ENCODE measurements at regions not wholly inside any gene's neighbourhood (a gene's known extent, or its start where the extent isn't known, plus 50 kb on each side); places are given as distances from the start of the nearest gene placed in this dataset.
A peak's percentile ranks its signal among the peaks of the same experiment; 100 is the strongest.
"Not testable (repeated sequence)": the region's sequence is repeated elsewhere in the genome, so short reads cannot be mapped to it uniquely, and the experiment has no call there.

DNA sequence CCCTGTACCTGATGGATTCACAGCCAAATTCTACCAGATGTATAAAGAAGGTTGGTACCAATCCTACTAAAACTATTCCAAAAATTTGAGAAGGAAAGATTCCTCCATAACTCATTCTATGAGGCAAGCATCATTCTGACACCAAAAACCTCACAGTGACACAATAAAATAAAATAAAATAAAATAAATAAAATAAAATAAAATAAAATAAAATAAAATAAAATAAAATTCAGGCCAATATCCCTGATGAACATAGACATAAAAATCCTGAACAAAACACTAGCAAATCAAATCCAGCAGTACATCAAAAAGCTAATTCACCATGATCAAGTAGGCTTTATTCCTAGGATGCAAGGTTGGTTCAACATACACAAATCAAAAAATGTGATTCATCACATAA lies 108.1 kb downstream of the PROX1 start:
- not testable (repeated sequence) for DNase-seq (ENCODE audit: extremely low spot score); H3K36me3 ChIP-seq (ENCODE audit: insufficient read depth); H3K27ac ChIP-seq (ENCODE audit: low read depth); H3K4me1 ChIP-seq (ENCODE audit: insufficient read depth); H3K4me3 ChIP-seq (ENCODE audit: low read depth, low read length)

DNA sequence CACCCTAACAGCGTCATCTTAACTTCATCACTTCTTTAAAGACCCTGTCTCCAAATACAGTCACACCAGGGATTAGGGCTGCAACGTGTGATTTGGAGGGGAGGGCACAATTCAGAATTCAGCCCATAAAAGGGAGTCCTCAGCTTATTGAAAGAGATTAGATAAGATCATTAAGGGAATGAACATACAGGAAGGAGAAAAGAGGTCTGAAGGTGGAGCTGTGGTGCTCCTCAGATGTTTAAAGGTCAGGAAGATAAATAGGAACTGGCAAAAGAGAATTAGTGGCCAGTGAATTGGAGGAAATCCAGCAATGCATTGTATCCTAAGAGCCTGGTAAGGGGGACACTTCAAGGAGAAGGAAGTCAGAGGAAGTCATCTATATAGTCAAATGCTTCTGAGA lies 113.5 kb downstream of the PROX1 start:
- H3K27ac ChIP-seq (ENCODE audit: low read depth): no peak overlapping the region
- H3K4me3 ChIP-seq (ENCODE audit: low read depth, low read length): no peak overlapping the region
- 34% methylated on average over 2 of the region's 2 CpGs for WGBS
- no peaks in the 10 kb centered on the region for H3K4me1 ChIP-seq (ENCODE audit: insufficient read depth)
- DNase-seq (ENCODE audit: extremely low spot score): no peak
- H3K36me3 ChIP-seq (ENCODE audit: insufficient read depth): no peaks in the 10 kb centered on the region

DNA sequence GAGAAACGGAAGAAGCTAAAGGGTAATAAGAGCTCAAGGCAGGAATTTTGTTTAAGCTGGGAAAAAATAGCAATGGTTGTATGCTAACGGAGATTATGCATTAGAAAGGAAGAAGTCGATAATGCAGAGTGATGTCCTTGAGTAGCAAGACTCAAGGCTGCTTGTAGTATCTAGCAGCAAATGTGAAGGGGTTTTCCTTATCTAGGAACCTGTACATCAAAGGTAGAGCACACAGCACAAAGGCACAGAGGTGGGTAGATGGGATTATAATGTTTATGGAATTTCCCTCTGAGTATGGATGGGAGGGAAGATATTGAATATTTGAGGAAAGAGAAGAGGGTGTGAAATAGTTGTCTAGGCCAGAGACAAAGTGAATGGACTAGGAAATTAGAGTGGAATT lies 114.1 kb downstream of the PROX1 start:
- Histone ChIP-seq H3K27ac (ENCODE audit: low read depth) (no peak overlapping the region), H3K4me3 (ENCODE audit: low read depth, low read length) (no peak overlapping the region), H3K4me1 (ENCODE audit: insufficient read depth) (no peaks in the 10 kb centered on the region), H3K36me3 (ENCODE audit: insufficient read depth) (no peaks in the 10 kb centered on the region)
- 88% methylated on average over 3 of the region's 3 CpGs for WGBS
- no peak for DNase-seq (ENCODE audit: extremely low spot score)

DNA sequence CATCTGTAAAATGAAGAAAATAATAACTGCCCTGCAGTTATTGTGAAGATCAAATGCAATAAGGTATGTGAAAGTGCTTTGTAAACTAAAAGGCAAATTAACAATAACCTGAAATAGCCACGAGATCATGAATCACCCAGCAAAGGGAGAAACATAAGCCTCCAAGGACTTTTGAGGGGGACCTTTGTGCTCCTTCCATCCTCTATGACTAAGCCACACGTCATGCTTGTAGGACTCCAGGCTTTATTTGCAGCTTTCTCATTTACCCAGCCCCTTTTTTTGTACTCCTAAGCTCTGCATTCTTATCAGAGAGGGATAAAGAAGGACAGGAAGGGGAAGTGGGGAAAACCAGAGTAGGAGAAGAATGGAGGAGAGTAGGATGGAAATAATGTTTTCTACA lies 115.1 kb downstream of the PROX1 start:
- Histone ChIP-seq H3K4me3 (ENCODE audit: low read depth, low read length) (no peak overlapping the region), H3K36me3 (ENCODE audit: insufficient read depth) (no peaks in the 10 kb centered on the region), H3K27ac (ENCODE audit: low read depth) (no peak overlapping the region), H3K4me1 (ENCODE audit: insufficient read depth) (no peaks in the 10 kb centered on the region)
- WGBS: 53% methylated on average over 2 of the region's 2 CpGs
- no peak for DNase-seq (ENCODE audit: extremely low spot score)

DNA sequence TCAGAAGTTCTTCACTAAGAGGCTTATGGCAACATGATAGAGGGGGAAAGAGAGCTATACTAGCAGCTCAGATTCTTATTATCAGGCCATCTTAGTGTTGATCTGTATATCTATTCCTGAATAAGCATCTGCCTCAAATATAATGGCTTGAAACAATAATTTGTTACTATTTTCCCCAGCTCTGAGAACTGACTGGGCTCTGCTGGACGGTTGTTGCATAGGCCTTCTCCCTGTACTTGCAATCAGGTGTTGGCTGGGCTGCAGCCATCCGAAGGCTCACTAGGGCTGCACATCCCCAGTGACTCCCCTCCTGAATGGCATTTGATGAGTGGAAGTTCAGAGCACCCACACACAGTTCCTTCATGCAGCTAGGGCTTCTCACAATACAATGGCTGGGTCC lies 116.0 kb downstream of the PROX1 start:
- no peak overlapping the region for H3K27ac ChIP-seq (ENCODE audit: low read depth)
- no peak overlapping the region for H3K4me3 ChIP-seq (ENCODE audit: low read depth, low read length)
- DNase-seq (ENCODE audit: extremely low spot score): no peak
- H3K36me3 ChIP-seq (ENCODE audit: insufficient read depth): no peaks in the 10 kb centered on the region
- H3K4me1 ChIP-seq (ENCODE audit: insufficient read depth): no peaks in the 10 kb centered on the region
- 86% methylated on average over 2 of the region's 2 CpGs for WGBS

DNA sequence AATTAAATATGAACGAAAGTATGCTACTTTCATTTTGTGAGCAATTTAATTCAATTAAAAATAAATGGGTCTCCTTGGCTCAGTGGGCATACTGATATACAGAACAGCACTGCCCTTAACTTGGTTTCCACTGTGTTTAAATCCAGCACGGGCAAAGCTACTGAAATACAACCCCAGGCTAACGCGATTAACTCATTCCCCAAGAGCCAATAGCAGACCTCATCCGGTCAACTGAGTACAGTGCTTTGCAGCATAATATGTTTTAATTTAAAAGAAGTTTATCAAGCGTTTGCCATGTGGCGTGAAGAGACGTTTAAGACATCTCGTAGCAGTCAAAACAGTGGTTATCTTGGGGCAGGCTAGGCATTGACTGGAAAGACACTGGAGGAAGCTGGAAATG lies 118.6 kb downstream of the PROX1 start:
- no peak overlapping the region for H3K4me3 ChIP-seq (ENCODE audit: low read depth, low read length)
- WGBS: 74% methylated on average over 9 of the region's 9 CpGs
- no peak overlapping the region for H3K27ac ChIP-seq (ENCODE audit: low read depth)
- H3K4me1 ChIP-seq (ENCODE audit: insufficient read depth): no peaks in the 10 kb centered on the region
- no peaks in the 10 kb centered on the region for H3K36me3 ChIP-seq (ENCODE audit: insufficient read depth)
- no peak for DNase-seq (ENCODE audit: extremely low spot score)

DNA sequence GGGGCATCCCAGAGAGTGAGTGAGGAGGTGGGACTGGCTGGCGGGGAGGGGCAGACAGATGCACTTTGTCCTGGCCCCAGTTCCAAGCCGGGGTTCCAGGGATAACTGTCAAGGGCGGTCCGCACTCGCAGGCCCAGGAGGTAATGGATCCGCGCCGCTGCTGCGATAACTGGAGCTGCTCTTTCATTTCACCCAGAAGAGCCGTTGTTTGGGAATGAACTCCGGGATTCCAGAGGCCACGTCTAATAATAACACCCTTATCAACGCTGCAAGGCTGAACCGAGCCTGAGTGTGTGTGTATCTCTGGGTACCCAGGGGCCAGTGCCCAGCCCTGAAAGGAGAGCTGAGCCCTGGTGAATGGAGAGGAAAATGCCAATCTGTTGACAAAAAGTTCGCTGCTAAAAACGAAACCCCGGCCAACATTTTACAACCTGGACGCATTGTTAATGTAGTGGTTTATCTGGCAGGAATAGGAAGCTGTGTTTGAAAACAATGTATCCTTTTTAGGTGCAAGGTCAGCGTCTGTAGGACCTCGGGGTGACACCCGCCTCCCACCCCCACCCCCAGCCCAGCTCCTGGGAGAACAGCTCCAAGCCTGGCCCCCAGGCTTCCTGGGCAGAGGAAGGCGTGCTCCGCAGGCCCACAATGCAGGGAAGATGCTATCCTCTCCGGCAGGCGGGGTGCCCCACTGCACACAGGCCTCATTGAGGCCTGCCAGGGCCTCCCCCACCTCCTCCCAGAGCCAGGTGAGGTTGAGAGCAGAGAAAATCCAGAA lies 119.7 kb downstream of the PROX1 start:
- no peak overlapping the region for H3K27ac ChIP-seq (ENCODE audit: low read depth)
- 17% methylated on average over 25 of the region's 25 CpGs for WGBS
- H3K36me3 ChIP-seq (ENCODE audit: insufficient read depth): no peaks in the 10 kb centered on the region
- H3K4me1 ChIP-seq (ENCODE audit: insufficient read depth): no peaks in the 10 kb centered on the region
- peak overlapping the region; percentile 16 for H3K4me3 ChIP-seq (ENCODE audit: low read depth, low read length)
- no peak for DNase-seq (ENCODE audit: extremely low spot score)

DNA sequence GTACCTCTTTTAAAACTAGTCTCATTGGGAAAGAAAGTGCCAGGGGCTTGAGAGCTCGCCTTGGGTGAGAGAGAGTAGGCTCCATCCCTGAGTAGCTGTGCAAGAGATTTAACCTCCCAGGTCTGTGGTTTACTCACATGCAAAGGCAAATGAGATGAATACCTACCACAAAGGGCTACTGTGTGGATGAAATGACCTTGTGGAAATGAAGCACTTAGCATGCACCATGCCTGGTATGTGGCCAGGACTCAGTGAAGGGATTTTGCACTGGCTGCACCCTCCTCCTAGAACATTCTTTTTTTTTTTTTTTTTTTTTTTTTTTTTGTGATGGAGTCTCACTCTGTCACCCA lies 120.3 kb downstream of the PROX1 start:
- no peak for DNase-seq (ENCODE audit: extremely low spot score)
- no peak overlapping the region for H3K4me3 ChIP-seq (ENCODE audit: low read depth, low read length)
- no peaks in the 10 kb centered on the region for H3K36me3 ChIP-seq (ENCODE audit: insufficient read depth)
- no peaks in the 10 kb centered on the region for H3K4me1 ChIP-seq (ENCODE audit: insufficient read depth)
- 93% methylated on average over 1 of the region's 1 CpG for WGBS
- H3K27ac ChIP-seq (ENCODE audit: low read depth): no peak overlapping the region

DNA sequence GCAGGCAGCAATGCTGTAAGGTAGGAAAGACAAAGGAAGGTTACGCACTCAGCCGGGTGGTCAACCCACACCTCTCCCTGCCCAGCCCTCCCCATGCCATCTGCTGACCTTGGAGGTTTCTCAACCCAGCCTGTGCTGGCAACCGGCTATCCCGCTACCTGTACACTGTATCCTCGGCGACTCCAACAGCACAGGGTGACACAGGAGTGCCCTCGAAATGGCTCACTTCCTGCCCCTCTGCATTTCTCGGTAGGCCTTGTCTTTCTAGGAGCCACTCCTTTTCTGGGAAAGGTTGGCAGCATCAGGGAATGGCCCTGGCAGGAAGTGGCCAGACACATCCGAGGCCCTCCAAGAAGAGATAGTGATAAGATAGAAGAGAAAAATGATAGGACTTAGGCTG lies 124.0 kb downstream of the PROX1 start:
- 84% methylated on average over 9 of the region's 9 CpGs for WGBS
- no peaks in the 10 kb centered on the region for H3K36me3 ChIP-seq (ENCODE audit: insufficient read depth)
- H3K4me1 ChIP-seq (ENCODE audit: insufficient read depth): no peaks in the 10 kb centered on the region
- DNase-seq (ENCODE audit: extremely low spot score): no peak
- H3K27ac ChIP-seq (ENCODE audit: low read depth): no peak overlapping the region
- no peak overlapping the region for H3K4me3 ChIP-seq (ENCODE audit: low read depth, low read length)

DNA sequence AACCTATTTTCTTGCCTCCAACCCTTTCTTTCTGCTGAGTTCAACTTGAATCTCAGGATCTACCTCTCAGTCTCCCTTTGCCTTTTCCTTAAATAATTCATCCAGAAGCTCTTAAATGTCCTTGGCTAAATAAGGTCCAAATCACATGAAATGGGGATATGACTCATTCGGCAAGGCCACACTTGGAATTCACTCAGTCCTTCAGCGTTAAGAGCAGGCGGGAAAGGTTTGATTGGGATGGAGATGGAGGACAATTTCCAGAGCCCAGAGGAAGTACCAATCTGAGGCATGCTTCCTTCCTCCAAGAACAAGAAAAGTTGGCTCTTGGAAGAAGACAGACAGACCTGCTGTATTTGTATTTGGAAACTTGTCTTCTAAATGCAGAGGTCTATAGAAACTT lies 128.5 kb downstream of the PROX1 start:
- H3K27ac ChIP-seq (ENCODE audit: low read depth): no peak overlapping the region
- H3K36me3 ChIP-seq (ENCODE audit: insufficient read depth): no peaks in the 10 kb centered on the region
- no peak for DNase-seq (ENCODE audit: extremely low spot score)
- no peaks in the 10 kb centered on the region for H3K4me1 ChIP-seq (ENCODE audit: insufficient read depth)
- no peak overlapping the region for H3K4me3 ChIP-seq (ENCODE audit: low read depth, low read length)
- 89% methylated on average over 3 of the region's 3 CpGs for WGBS

DNA sequence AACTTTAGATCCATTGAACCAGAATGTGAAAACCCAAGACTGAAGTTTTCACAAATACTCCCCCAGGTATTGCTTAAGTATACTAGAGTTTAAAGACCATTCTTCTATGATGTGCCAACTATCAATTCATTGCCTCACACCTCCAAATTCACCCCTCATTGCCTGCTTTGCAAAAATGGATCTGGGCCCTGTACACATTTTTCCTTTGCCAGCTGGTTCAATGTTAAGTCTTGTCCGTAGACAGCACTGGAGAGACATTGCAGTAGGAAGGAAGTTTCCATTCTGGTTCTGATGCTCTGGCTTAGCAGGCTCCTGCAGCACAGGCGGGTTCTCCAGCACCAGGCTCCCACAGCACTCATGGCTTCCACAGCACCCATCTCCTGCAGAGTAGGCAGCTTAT lies 130.0 kb downstream of the PROX1 start:
- DNase-seq (ENCODE audit: extremely low spot score): no peak
- H3K4me3 ChIP-seq (ENCODE audit: low read depth, low read length): no peak overlapping the region
- 93% methylated on average over 2 of the region's 2 CpGs for WGBS
- H3K36me3 ChIP-seq (ENCODE audit: insufficient read depth): no peaks in the 10 kb centered on the region
- H3K4me1 ChIP-seq (ENCODE audit: insufficient read depth): no peaks in the 10 kb centered on the region
- no peak overlapping the region for H3K27ac ChIP-seq (ENCODE audit: low read depth)

DNA sequence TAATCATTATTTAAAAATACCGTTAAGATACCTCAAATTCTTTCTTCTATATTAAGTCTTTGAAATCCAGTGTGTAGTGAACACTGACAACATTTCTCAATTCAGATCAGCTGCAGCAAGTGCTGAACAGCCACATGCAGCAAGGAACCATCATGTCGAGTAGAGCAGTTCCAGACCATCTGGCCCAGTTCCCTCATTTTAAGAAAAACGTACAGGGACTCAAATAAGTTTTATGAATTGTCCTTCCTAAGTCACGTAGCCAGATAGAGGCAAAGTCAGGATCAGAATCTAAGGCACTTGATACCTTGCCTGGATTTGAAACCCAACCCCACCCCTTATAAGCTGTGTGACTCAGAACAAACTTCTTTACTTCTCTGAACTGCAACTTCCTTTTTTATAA lies 132.4 kb downstream of the PROX1 start:
- 31% methylated on average over 4 of the region's 4 CpGs for WGBS
- DNase-seq (ENCODE audit: extremely low spot score): no peak
- no peak overlapping the region for H3K27ac ChIP-seq (ENCODE audit: low read depth)

DNA sequence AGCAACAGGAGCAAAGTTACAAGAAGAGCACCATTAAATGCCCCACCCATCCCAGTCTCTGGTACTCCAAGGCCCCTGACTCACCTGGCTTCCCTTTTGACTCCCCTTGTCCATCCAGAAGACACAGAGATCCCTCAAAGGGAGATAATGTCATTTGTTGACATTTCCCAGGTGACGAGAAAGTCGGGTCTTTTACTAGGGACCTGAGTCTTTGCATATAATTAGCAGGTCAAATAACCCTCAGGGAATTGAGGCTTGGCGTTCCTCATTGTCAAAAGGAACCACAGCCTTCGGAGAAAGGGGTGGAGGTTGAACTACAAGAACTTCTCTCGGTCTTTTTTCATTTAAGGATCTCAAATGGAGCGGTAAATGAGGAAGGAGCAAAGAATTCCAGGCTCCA lies 133.2 kb downstream of the PROX1 start:
- Histone ChIP-seq H3K36me3 (ENCODE audit: insufficient read depth) (no peaks in the 10 kb centered on the region), H3K27ac (ENCODE audit: low read depth) (no peak overlapping the region), H3K4me1 (ENCODE audit: insufficient read depth) (no peaks in the 10 kb centered on the region), H3K4me3 (ENCODE audit: low read depth, low read length) (no peak overlapping the region)
- DNase-seq (ENCODE audit: extremely low spot score): no peak
- WGBS: 75% methylated on average over 6 of the region's 6 CpGs

More for the DNA sequence above, 132.4 kb downstream of the PROX1 start:
- Histone ChIP-seq H3K4me3 (ENCODE audit: low read depth, low read length) (no peak overlapping the region), H3K4me1 (ENCODE audit: insufficient read depth) (no peaks in the 10 kb centered on the region), H3K36me3 (ENCODE audit: insufficient read depth) (no peaks in the 10 kb centered on the region)

DNA sequence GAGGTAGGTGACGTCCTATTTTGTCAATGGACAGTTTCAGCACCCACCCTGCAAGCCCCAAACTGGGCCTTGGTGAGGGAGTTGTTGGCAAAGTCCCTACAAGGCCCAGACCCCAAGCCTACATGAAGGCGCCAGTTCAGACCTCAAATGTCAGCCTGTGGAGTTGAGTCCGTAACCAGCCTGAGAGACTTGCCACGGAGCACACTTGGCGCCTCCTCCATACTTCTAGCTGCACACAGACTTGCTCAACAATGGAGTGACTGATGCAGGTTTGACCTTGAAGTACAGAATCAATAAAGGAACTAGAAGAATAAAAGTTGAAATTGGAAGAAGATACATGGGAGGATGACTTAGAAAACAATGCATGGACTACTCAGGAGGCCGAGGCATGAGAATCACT lies 134.3 kb downstream of the PROX1 start:
- H3K4me3 ChIP-seq (ENCODE audit: low read depth, low read length): no peak overlapping the region
- H3K4me1 ChIP-seq (ENCODE audit: insufficient read depth): no peaks in the 10 kb centered on the region
- no peak overlapping the region for H3K27ac ChIP-seq (ENCODE audit: low read depth)
- 97% methylated on average over 6 of the region's 6 CpGs for WGBS
- no peak for DNase-seq (ENCODE audit: extremely low spot score)
- H3K36me3 ChIP-seq (ENCODE audit: insufficient read depth): no peaks in the 10 kb centered on the region

Data from urinary bladder (tissue), 3 donors.